Prostate gland (tissue), 2 donors: ENCODE measurements at regions not wholly inside any gene's neighbourhood (a gene's known extent, or its start where the extent isn't known, plus 50 kb on each side); places are given as distances from the start of the nearest gene placed in this dataset.

Source experiments
- CTCF ChIP-seq, 4 experiments: fragments of 200-600 bp in 2 of 4; fragments of 450-650 bp in 2 of 4; sonication (generic) in 2 of 4; IDR thresholded peaks; 1 replicate in 3 of 4; 2 replicates in 1 of 4; pipeline ENCODE4 v1.5.1; 2016 to 2019; ENCODE audit warnings: antibody characterized with exemption in 4 of 4, mild to moderate bottlenecking in 2 of 4, moderate library complexity in 2 of 4
- POLR2A ChIP-seq: fragments of 450-650 bp; IDR thresholded peaks from one replicate; pipeline ENCODE4 v1.6.1; 2016; ENCODE audit warnings: antibody characterized with exemption, mild to moderate bottlenecking

- TF ChIP-seq CTCF (IDR thresholded peaks at IDR 0.05) (no peak), POLR2A (no peak)
Observed at GRCh38 chr18:72452328-72452727, 91.8 kb downstream of the CBLN2 start.
